AG04450 (cell line): ENCODE measurements at regions not wholly inside any gene's neighbourhood (a gene's known extent, or its start where the extent isn't known, plus 50 kb on each side); places are given as distances from the start of the nearest gene placed in this dataset.

Experiments used
- CTCF ChIA-PET: fragments of 300-600, 350-600 bp; formaldehyde crosslinking; extraction: SDS; loops from one replicate; lab custom pipeline; 2022; ENCODE audit warnings: antibody characterized with exemption, inconsistent platforms; lab: Charles Lee
- POLR2A ChIA-PET: fragments of 350-600 bp; formaldehyde crosslinking; extraction: SDS; loops from one replicate; lab custom pipeline; 2021; ENCODE audit warnings: antibody characterized with exemption, inconsistent platforms; lab: Yijun Ruan, JAX
- DNase-seq: peaks from one replicate; pipeline ENCODE4 v3.0.0-alpha.2; 2011; ENCODE audit warnings: low read depth, low spot score
- H3K27ac ChIP-seq: one replicate; pipeline ENCODE4 v1.5.1; 2012; ENCODE audit warnings: low read depth, low read length, control low read depth
- H3K27me3 ChIP-seq: one replicate; pipeline ENCODE4 v1.6.0; 2012; ENCODE audit warnings: low read length; ENCODE audit not compliant: control insufficient read depth, insufficient read depth
- H3K4me3 ChIP-seq: 2 replicates; pipeline ENCODE4 v1.5.1; 2011; ENCODE audit warnings: mild to moderate bottlenecking, low read depth, low read length, control low read depth
- H3K9me3 ChIP-seq: 2 replicates; pipeline ENCODE4 v1.5.1; 2012; ENCODE audit warnings: low read length; ENCODE audit not compliant: control insufficient read depth, insufficient read depth
- CTCF ChIP-seq: IDR thresholded peaks from 2 replicates; pipeline ENCODE4 v1.5.1; 2011; ENCODE audit warnings: low read depth, low read length, control low read depth, inconsistent platforms

GRCh38 chr15:46523701-46524100 is 888.9 kb downstream of the SQOR start:
- POLR2A ChIA-PET, result no interaction called here

GRCh38 chr15:46525984-46526725 is 891.3 kb downstream of the SQOR start:
- Histone ChIP-seq H3K27ac (no peak overlapping the region), H3K9me3 (no peaks in the 10 kb centered on the region), H3K4me3 (no peak overlapping the region), H3K27me3 (no peaks in the 10 kb centered on the region)
- ChIA-PET CTCF (no interaction called here), POLR2A (no interaction called here)
- DNase-seq, result no peak
- TF ChIP-seq CTCF, result no peak

More at GRCh38 chr15:46523701-46524100, 888.9 kb downstream of the SQOR start:
- no peak for TF ChIP-seq CTCF
- Histone ChIP-seq H3K27me3 (no peaks in the 10 kb centered on the region), H3K4me3 (no peak overlapping the region), H3K9me3 (no peaks in the 10 kb centered on the region), H3K27ac (no peak overlapping the region)
- no peak for DNase-seq
- CTCF ChIA-PET, result no interaction called here

- CTCF ChIA-PET, result no interaction called here
- H3K9me3 ChIP-seq, result no peaks in the 10 kb centered on the region
- no peak for DNase-seq
- no peak overlapping the region for H3K27ac ChIP-seq
- H3K4me3 ChIP-seq, result no peak overlapping the region
- POLR2A ChIA-PET, result no interaction called here
- no peaks in the 10 kb centered on the region for H3K27me3 ChIP-seq
- TF ChIP-seq CTCF, result no peak
These were observed 891.9 kb downstream of the SQOR start for GRCh38 chr15:46526726-46527110.

GRCh38 chr15:46543626-46544025 is 908.8 kb downstream of the SQOR start:
- TF ChIP-seq CTCF, result no peak
- no peak for DNase-seq
- no peaks in the 10 kb centered on the region for H3K27me3 ChIP-seq
- ChIA-PET CTCF (no interaction called here), POLR2A (no interaction called here)
- H3K4me3 ChIP-seq, result no peak overlapping the region
- H3K27ac ChIP-seq, result no peak overlapping the region
- H3K9me3 ChIP-seq, result peaks cover 5% of the 10 kb centered on the region

GRCh38 chr15:46548989-46549388 is 914.2 kb downstream of the SQOR start:
- Histone ChIP-seq H3K27me3 (no peaks in the 10 kb centered on the region), H3K9me3 (peaks cover 2% of the 10 kb centered on the region; the same call in 1 of the 2 replicates), H3K4me3 (no peak overlapping the region), H3K27ac (no peak overlapping the region)
- no peak for TF ChIP-seq CTCF
- ChIA-PET CTCF (no interaction called here), POLR2A (no interaction called here)
- DNase-seq, result no peak
